Right lung (tissue), 2 donors: ENCODE measurements at regions not wholly inside any gene's neighbourhood (a gene's known extent, or its start where the extent isn't known, plus 50 kb on each side); places are given as distances from the start of the nearest gene placed in this dataset.

Source experiments
- DNase-seq, 2 donors: peaks; one replicate each; pipeline ENCODE4 v3.0.0-alpha.2; 2013

DNA sequence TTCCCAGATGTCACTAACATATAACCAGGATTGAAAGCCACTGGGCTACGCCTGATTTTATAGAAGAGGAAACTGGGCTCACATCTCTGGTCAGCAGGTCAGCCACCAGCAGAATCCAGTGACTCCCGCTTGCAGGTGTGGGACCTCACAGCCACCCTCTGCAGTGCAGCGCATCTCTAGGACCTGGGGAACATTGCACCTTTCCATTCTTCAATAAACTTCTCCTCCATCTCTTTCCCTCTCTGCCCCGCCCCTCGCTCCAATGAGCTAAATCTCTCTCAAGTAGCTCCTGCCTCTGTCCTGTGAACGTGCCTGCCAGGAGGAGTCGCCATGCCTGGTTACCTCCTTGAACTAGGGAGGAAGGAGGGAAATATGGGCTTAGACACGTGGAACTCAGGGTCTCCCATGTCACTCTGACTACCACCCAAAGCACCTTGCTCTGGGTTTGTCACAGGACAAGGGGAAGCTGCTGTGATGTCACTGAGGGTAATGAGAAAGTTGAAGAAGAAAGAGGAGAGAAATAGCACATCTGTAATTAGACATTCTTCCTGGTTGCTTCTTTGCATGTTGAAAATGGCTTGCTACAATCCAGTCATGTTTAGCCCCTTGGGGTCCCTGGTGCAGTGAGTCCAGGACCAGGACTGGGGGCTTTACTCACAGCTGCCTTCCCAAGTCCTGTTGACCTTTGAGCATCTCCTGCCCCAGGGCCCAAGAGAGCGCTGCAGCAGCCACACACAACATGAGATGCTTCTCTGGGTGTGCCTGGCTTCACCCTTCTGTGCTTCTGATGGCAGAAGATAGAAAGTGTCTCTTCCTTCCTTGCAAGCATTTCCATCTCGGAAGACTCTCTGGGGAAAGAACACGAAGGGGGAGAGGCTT is 469.4 kb downstream of the PREX1 start:
- no peak for DNase-seq

DNA sequence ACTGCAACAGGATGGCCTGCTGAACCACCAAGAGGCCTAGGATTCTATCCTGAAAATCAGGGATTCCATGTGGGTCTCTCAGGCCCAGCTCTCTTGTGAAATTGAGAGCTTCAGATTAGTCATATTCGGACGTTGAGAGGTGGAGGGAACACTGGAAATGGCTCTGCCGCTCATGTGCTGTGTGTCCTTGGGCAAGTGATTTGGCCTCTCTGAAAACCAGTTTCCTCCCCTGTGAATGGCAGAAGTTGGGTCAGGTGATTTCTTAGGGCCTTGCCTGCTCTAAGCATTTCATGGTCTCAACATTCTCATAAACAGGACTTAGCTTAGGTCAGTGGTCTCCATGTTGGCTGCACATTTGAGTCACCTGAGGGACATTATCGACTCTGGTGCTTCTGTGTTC is 470.1 kb downstream of the PREX1 start:
- DNase-seq = no peak

DNA sequence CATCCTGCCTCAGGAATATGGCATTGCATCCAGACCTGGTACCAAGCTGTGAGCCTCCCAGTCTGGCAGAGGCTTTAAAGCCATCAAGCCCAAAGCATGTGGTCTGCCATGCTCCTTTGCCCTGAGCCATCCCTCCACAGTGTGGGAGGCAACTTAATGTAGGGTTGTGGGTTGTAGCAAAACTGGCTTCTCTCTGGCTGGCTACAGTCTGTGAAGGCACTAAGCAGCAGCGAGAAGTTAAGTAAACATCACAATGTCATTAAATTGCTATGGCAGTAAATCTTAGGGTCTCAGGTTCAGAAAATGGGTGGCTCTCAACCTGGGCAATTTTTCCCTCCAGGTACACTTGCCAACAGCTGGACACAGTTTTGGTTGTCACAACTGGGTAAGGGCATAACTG is 472.9 kb downstream of the PREX1 start:
- DNase-seq = no peak

DNA sequence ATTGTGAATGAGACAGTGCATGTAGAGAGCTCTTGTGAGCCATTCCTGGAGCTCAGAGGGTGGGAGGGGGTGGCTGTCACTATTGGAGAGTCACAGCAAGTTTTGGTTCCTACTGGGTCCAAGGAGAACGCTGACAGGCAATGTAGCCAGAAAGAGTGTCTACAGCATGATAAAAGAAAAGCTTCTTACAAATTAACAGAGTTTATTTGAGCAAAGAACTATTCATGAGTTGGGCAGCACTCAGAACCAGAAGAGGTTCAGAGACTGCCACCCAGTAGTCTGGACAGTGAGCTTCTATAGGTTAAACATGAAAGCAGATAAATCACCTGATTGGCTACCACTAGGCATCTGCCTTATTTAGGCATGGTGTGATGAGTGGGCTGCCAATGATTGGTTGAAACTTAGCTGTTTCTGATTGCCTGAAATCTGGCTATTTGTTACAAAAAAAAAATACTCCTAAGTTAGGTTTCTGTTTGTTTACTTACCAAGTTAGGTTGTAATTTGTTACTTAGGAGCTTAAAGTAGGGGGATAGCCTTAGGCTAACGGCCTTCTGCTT is 473.4 kb downstream of the PREX1 start:
- no peak for DNase-seq

DNA sequence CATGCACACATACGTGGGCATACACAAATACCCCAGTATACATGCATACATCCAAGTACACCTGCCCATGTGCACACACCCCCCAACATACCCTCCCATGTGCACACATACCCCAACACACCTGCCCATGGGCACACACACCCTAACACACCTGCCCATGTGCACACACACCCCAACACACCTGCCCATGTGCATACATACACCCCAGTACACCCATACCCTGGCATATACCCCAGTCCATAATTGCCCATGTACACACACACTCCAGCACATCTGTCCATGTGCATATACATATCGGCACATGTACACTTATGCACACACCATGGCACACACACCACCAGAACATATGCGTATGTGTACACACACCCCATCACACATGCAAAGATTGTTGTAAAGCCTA is 475.2 kb downstream of the PREX1 start:
- DNase-seq = no peak

GRCh38 chr20:48352042-48352441 is 475.8 kb downstream of the PREX1 start:
- DNase-seq = no peak

DNA sequence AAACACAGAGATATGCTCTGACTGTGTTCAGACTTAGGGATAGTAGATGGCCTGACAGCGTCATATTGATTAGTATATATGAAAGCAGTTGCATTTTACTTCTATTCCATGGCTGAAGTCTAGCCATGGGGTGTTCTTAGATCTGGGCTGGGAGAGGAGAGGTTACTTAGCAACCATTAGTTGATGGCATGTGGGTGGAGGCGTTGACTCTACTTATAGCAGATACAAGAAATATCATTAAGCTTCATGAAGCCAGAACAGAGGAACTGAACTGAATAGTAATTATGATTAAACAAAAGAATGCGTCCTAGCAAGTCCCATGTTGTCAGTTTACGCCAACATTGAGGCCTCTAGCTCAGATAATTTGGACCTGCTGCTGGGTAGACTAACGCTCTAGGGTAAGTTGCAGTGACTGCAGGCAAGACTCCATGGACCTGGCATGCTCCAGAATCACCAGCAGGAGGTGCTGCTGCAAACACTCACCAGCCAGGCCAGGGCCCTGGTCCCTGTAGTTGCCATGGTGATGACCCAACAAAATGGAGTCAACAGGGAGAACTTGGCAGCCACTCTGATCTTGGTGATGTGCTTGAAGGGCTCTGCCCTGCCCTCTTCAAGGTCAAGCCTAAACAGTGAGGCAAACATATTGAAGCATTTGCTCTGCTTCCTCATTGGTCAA is 477.3 kb downstream of the PREX1 start:
- DNase-seq = no peak

DNA sequence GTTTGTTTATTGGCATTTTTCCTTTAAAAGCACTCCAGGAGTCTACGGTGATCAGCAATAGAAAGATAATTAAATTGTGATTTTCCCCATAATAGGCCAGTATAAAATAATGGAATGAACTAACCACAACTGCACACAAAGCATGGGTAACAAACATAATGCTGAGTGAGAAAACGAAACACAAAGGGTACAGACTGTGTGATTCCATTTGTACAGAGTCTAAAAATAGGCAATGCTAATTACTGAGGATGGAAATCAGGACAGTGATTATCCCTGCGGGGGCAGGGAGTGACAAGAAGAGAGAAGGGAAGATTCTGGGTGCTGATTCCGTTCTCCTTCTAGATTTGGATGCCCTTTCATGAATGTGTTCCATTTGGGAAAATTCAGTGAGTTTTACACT is 478.1 kb downstream of the PREX1 start:
- no peak for DNase-seq

DNA sequence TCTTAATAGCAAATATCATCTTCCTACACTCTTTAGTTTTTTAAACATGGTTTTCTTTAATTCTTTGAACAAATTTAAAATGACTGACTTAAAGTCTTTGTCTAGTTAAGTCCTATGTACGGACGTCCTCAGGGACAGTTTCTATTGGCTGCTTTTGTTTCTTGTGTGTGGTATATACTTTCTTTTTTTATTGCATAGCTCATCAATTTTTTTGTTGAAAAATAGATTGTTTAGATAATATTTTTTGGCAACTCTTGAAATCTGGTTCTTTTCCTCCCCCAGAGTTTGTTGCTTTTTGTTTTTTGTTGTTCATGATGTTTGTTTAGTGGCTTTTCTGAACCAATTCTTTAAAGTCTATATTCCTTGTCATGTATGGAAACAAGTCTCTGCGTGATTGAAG is 479.8 kb downstream of the PREX1 start:
- no peak for DNase-seq

- DNase-seq = no peak
These were observed 484.8 kb downstream of the PREX1 start for GRCh38 chr20:48342822-48343513.

GRCh38 chr20:48340883-48341281 is 486.9 kb downstream of the PREX1 start:
- DNase-seq = no peak

DNA sequence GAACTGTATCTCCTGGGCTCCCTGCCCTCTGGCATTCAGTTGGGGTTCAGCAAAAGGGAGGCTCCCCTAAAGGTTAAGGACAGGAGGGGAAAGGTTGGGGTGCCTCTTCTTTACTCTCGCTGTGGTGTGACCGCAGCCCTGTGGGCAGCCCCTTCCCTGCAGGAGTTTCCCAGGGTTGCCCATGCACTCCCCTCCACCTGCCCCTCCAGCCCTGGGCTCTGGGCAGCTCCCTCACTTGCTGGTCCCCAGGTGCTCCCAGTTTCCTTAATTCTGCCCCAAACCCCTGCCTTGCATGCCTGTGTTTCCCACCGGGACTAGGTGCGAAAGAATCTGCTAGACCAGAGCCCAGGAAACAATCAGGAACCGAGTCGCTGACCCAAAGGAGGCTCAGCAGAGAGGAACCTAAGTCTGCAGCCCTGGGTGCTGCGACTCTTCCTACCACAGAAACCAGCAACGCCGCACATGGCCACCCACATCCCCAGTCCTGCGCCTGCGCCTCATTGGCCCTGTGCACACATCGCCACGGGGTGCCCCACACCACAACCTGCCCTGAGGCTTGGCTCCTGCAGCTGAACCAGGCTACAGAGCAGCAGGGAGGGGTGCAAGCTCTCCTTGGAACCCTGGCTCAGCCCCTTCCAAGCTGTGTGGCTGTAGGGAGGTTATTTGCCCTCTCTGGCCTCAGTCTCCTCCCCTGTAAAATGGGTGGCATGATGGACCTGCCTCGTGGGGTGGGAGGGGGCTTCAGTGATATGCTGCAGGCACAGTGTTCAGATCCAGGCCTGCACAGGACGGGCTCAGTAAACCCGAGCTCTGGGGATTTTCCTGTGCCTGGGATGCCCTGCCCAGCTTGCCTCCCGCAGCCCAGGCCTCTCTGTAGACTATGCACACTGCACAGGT is 487.6 kb downstream of the PREX1 start:
- no peak for DNase-seq

DNA sequence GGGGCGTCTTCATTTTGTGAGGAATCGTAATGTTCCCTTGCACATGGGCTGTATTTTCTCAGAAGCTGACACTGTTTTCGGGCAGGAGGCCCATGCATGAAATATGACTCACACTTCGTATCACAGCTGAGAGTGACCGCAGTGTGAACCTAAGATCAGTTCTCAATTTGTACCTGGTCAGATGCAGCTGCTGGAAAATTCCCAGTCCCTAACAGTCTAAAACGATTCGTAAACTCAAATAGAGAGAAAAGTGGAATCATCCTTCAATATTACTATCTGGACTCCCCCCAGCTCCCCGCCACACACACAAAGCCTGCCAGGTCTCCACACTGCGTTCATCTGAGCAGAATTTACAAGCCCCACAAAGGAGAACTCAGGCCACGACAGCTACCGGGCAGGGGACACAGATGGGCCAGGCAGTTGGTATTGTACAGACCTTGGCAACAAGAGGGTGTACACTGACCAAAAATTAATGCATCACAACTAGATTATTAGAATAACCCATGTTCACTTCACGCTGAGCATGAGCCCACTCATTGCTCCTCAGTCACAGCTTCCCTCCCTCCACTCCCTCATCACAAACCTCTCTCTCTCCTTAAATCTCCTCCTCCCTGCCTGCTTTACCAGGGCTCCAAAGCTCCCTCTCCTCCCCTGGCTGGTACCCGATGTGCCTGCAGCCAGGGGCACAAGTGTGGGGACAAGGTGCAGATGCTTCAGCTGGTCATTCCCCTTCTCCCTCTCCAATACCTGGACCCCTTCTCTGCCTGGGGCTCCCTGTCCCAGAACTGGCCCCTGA is 488.4 kb downstream of the PREX1 start:
- no peak for DNase-seq

DNA sequence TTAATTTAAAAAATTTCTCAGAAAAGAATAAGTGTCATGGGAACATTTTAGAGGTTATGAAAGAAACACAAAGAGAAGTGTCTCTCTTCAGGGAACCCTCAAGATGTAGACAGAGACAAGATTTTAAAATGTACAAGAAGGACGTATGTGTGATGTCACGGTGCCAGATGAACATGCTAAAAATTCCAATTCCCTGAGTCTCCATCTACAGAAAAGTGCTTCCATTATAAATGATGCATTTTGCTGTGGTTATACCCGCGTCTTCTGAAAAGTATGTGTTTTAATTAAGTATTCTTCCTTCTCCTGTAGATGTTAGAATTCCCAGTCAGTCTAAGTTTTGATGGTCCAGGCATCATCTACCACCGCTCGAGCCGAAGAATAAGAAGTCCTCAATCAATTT is 489.1 kb downstream of the PREX1 start:
- DNase-seq = no peak

DNA sequence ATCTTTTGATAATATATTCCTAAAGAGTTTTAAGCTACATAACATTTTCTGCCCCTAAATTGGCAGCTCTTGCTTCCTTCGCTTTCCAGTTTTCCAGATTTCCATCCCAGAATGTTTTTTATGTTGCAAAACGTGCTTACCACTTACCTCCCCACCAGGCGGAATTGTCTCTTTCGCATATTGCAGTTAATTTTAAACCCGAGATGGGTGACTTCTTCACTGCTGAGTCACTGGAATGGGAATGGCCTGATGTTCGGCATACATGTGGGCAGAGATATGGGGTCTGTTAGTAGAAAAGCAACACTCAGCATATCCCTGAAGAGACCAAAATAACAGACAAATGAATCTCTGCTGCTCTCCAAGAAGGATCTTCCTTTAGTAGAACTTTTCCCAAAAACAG is 491.2 kb downstream of the PREX1 start:
- DNase-seq = no peak

- no peak for DNase-seq
These were observed 492.3 kb downstream of the PREX1 start for GRCh38 chr20:48335308-48336050.

- no peak for DNase-seq
These were observed 494.1 kb downstream of the PREX1 start for GRCh38 chr20:48333707-48334106.

DNA sequence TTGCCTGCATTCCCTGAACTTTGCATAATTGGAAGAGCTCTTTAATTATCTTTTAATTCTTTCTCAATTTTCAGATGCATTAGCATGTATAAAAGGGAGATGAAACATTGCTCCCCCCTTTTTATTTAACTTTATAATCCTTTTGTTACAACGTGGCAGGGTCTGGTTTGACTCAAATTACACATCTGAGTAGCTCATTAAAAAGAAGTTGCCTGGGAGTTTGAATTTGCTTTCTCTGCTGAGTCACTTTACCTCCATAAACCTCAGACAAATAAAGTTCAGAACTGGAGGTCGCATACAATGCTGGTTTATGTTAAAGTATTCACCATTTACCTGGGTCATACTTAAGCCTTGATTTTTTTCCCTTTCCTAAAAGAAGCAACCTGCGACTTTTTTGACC is 495.2 kb downstream of the PREX1 start:
- DNase-seq = no peak

DNA sequence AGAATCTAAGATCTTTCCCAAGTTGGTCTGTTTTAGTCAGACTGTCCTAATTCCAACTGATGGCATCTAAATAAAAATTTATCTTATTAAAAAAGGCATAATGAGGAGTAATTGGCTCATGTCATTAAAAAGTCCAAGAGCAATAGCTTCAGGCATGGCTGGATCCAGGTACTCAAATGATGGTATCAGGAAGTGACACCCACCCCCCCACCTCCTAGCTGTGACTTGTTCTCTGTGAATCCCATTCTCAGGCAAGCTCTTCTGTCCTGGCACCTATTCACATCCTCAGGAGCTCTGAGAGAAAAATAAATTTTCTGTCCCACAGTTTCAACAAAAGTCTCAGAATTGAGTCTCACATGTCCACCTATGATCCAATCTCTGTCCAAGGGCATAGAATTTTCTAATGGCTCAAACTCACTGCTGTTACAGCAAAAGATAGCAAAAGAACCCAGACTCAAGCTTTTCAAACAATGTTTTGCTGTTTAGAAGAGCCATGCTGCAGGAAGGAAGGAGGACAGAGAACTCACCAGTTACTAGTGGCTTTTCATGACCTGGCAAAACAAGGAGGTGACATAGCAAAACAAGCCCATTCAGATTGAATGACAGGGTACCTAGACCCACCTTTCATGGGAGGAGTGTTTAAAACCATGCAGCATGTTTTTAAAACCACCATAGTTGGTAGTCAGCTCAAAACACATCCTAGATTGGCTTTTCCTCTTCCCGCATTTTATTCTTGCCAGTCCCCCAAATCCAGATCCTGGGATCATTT is 496.1 kb downstream of the PREX1 start:
- DNase-seq = no peak
